ENCODE measurements at regions not wholly inside any gene's neighbourhood (a gene's known extent, or its start where the extent isn't known, plus 50 kb on each side); places are given as distances from the start of the nearest gene placed in this dataset.

DNA sequence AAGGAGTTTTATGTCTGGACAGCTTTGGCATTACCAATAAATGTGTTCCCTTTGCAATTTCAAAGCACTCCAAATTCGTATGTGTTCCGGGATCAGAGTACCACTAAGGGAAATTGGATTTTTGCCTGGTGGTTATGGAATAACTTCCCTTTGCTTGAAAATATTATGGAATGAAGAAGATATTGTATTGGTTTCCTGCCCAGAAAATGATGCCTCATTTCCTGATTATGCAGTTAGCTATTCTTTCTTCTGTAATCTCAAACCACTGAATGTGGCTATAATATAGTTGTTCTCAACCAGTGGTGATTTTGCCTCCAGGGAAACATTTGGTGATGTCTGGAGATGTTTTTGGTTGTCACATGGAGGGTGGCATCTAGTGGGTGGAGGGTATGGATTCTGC, 142.9 kb downstream of the PCDH7 start:
- intact Hi-C loops (cut with DNase I, micrococcal nuclease) = no loop called here
- H3K36me3 ChIP-seq (ENCODE audit: insufficient read depth, low read length) = no peaks in the 10 kb centered on the region
- no peak overlapping the region for H3K4me3 ChIP-seq (ENCODE audit: low read length)
- peaks cover 0 to 4% of the 10 kb centered on the region in 2 experiments for H3K9me3 ChIP-seq (ENCODE audit: control insufficient read depth in 1 of 2, insufficient read depth in 1 of 2, low read length in 2 of 2)
- H3K27ac ChIP-seq (ENCODE audit: low read depth in 1 of 2, low read length in 2 of 2) = no peak overlapping the region
- no peaks in the 10 kb centered on the region for H3K27me3 ChIP-seq (ENCODE audit: control insufficient read depth in 1 of 2, insufficient read depth in 2 of 2, low read length in 2 of 2)
- no peak overlapping the region for H3K4me3 Mint-ChIP-seq
- peaks cover 2% of the 10 kb centered on the region for H3K9me3 Mint-ChIP-seq
- no peaks in the 10 kb centered on the region for H3K36me3 Mint-ChIP-seq (ENCODE audit: low read depth)
- ATAC-seq (ENCODE audit: poor library complexity) = no peak
- TF ChIP-seq, protein P1, sequence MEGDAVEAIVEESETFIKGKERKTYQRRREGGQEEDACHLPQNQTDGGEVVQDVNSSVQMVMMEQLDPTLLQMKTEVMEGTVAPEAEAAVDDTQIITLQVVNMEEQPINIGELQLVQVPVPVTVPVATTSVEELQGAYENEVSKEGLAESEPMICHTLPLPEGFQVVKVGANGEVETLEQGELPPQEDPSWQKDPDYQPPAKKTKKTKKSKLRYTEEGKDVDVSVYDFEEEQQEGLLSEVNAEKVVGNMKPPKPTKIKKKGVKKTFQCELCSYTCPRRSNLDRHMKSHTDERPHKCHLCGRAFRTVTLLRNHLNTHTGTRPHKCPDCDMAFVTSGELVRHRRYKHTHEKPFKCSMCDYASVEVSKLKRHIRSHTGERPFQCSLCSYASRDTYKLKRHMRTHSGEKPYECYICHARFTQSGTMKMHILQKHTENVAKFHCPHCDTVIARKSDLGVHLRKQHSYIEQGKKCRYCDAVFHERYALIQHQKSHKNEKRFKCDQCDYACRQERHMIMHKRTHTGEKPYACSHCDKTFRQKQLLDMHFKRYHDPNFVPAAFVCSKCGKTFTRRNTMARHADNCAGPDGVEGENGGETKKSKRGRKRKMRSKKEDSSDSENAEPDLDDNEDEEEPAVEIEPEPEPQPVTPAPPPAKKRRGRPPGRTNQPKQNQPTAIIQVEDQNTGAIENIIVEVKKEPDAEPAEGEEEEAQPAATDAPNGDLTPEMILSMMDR (IDR thresholded peaks at IDR 0.05) = no peak
- ChIA-PET POLR2A (no interaction called here), CTCF (no interaction called here)
- no peaks in the 10 kb centered on the region for H3K27me3 Mint-ChIP-seq
- no peaks in the 10 kb centered on the region for H3K4me1 ChIP-seq (ENCODE audit: insufficient read depth, low read length)
- no peak for DNase-seq
- no peaks in the 10 kb centered on the region for H3K4me1 Mint-ChIP-seq (ENCODE audit: low read depth)
- H3K27ac Mint-ChIP-seq = no peak overlapping the region

DNA sequence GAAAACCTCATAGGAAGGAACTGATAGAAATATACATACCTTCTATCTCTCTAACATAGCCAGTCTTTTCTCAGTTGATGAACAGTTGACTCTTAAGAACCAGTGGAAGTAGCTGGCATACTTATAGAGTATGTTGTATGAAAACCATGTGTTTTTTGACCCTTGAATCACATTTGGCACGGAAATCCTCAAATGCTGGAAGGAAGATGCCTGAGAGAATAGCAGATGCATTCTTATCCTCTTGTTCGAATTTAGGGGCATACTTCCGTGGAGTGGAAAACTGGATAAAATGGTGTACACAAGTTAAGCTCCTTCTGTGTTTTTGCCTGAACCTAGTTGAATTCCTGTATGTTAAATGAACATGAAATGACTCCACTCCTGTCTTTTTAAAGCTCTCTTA, 145.5 kb downstream of the PCDH7 start:
- TF ChIP-seq, protein P1 (IDR thresholded peaks at IDR 0.05) = no peak
- Mint-ChIP-seq H3K27me3 (no peaks in the 10 kb centered on the region), H3K4me3 (no peak overlapping the region), H3K9me3 (peaks cover 4% of the 10 kb centered on the region), H3K36me3 (ENCODE audit: low read depth) (no peaks in the 10 kb centered on the region), H3K27ac (no peak overlapping the region), H3K4me1 (ENCODE audit: low read depth) (no peaks in the 10 kb centered on the region)
- CTCF ChIA-PET = no interaction called here
- no peak overlapping the region for H3K27ac ChIP-seq (ENCODE audit: low read depth in 1 of 2, low read length in 2 of 2)
- no peaks in the 10 kb centered on the region for H3K36me3 ChIP-seq (ENCODE audit: insufficient read depth, low read length)
- no peaks in the 10 kb centered on the region for H3K27me3 ChIP-seq (ENCODE audit: control insufficient read depth in 1 of 2, insufficient read depth in 2 of 2, low read length in 2 of 2)
- intact Hi-C loops (cut with DNase I, micrococcal nuclease) = no loop called here
- H3K4me1 ChIP-seq (ENCODE audit: insufficient read depth, low read length) = no peaks in the 10 kb centered on the region
- DNase-seq = no peak
- POLR2A ChIA-PET = no interaction called here
- no peak for ATAC-seq (ENCODE audit: poor library complexity)
- H3K4me3 ChIP-seq (ENCODE audit: low read length) = no peak overlapping the region
- peaks cover 0 to 3% of the 10 kb centered on the region in 2 experiments for H3K9me3 ChIP-seq (ENCODE audit: control insufficient read depth in 1 of 2, insufficient read depth in 1 of 2, low read length in 2 of 2)

DNA sequence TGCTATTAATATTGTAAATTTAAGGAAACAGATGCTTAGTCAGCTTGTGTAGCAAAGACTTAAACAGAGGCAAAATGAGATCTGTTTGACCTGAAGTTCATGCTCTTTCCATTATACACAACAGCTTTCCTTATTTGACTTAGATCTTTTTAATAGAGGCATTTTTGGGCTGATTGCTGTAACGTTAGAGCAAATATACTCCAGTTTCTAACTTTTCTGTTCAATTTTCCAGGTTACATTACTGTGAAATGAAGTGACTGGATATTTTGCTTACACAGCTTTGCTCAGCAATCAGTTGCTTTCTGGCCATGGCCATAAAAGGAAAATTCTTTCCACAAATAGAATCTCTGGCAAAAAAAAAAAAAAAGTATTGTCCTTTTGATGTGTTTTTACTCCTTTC, 146.2 kb downstream of the PCDH7 start:
- no peaks in the 10 kb centered on the region for H3K27me3 Mint-ChIP-seq
- intact Hi-C loops (cut with DNase I, micrococcal nuclease) = no loop called here
- H3K36me3 Mint-ChIP-seq (ENCODE audit: low read depth) = no peaks in the 10 kb centered on the region
- no peak overlapping the region for H3K27ac Mint-ChIP-seq
- TF ChIP-seq, protein P1 (IDR thresholded peaks at IDR 0.05) = no peak
- Histone ChIP-seq H3K36me3 (ENCODE audit: insufficient read depth, low read length) (no peaks in the 10 kb centered on the region), H3K27ac (ENCODE audit: low read depth in 1 of 2, low read length in 2 of 2) (no peak overlapping the region), H3K4me1 (ENCODE audit: insufficient read depth, low read length) (no peaks in the 10 kb centered on the region), H3K4me3 (ENCODE audit: low read length) (no peak overlapping the region), H3K9me3 (ENCODE audit: control insufficient read depth in 1 of 2, insufficient read depth in 1 of 2, low read length in 2 of 2) (peaks cover 0 to 7% of the 10 kb centered on the region in 2 experiments), H3K27me3 (ENCODE audit: control insufficient read depth in 1 of 2, insufficient read depth in 2 of 2, low read length in 2 of 2) (no peaks in the 10 kb centered on the region)
- ChIA-PET POLR2A (no interaction called here), CTCF (no interaction called here)
- no peaks in the 10 kb centered on the region for H3K4me1 Mint-ChIP-seq (ENCODE audit: low read depth)
- DNase-seq = no peak
- no peak overlapping the region for H3K4me3 Mint-ChIP-seq
- ATAC-seq (ENCODE audit: poor library complexity) = no peak
- H3K9me3 Mint-ChIP-seq = peaks cover 4% of the 10 kb centered on the region
